GM12878 (cell line): ENCODE measurements at regions not wholly inside any gene's neighbourhood (a gene's known extent, or its start where the extent isn't known, plus 50 kb on each side); places are given as distances from the start of the nearest gene placed in this dataset.

ENCODE experiments used
- ATAC-seq: fragments of 200-7000 bp; cut with Tn5 transposase; 3 replicates; pipeline ENCODE4 v1.9.1; 2020; ENCODE audit warnings: mild to moderate bottlenecking, moderate library complexity
- BruUV-seq: library from RNA; stranded (reverse); fragments of 400-500 nt; replicated peaks from 2 replicates; lab custom pipeline; 2021; lab: Mats Ljungman, UMichigan
- CTCF ChIA-PET: fragments of 300-600 bp; sonication (Branson Sonifier 250); formaldehyde crosslinking; extraction: SDS; loops from one replicate; lab custom pipeline; 2021; ENCODE audit warnings: inconsistent platforms; lab: Yijun Ruan, JAX
- POLR2A ChIA-PET: fragments of 350-600 bp; formaldehyde crosslinking; extraction: SDS; loops from one replicate; lab custom pipeline; 2021; ENCODE audit warnings: inconsistent platforms; lab: Charles Lee
- RAD21 ChIA-PET: fragments of 300-600 bp; sonication (Branson Sonifier 250); formaldehyde crosslinking; loops from one replicate; lab custom pipeline; 2023; ENCODE audit warnings: antibody characterized with exemption; ENCODE audit not compliant: unreplicated experiment; lab: Charles Lee
- SMC1A ChIA-PET: fragments of 300-600 bp; sonication (Branson Sonifier 250); formaldehyde crosslinking; loops from one replicate; lab custom pipeline; 2023; ENCODE audit not compliant: unreplicated experiment, uncharacterized antibody; lab: Charles Lee
- DNase-seq: peaks from one replicate; pipeline ENCODE4 v3.0.0-alpha.2; 2011; ENCODE audit warnings: low read depth, low spot score
- FAIRE-seq: peaks from 3 replicates; lab custom pipeline; 2011; peaks lifted over from hg19 to GRCh38; lab: Jason Lieb, UNC
- H2AFZ ChIP-seq: 2 replicates; pipeline ENCODE4 v1.6.0; 2011; ENCODE audit warnings: low read depth, low read length, control low read depth; ENCODE audit not compliant: control insufficient read depth
- H3K27ac ChIP-seq: 2 replicates; pipeline ENCODE4 v1.5.1; 2011; ENCODE audit warnings: control low read depth; ENCODE audit not compliant: control insufficient read depth, insufficient read depth
- H3K27me3 ChIP-seq, 2 experiments: replicated peaks in 1 of 2; 2 replicates each; pipeline versions ENCODE4 v1.6.0 to v1.6.1; 2011; ENCODE audit warnings: low read length in 1 of 2; ENCODE audit not compliant: control insufficient read depth in 2 of 2, insufficient read depth in 2 of 2
- H3K36me3 ChIP-seq, 2 experiments: 2 replicates each; pipeline ENCODE4 v1.5.1; 2011; ENCODE audit warnings: low read length in 1 of 2; ENCODE audit not compliant: control insufficient read depth in 2 of 2, insufficient read depth in 2 of 2
- H3K4me1 ChIP-seq: 2 replicates; pipeline ENCODE4 v1.6.1; 2011; ENCODE audit warnings: mild to moderate bottlenecking, low read length, moderate library complexity, mixed read lengths; ENCODE audit not compliant: control insufficient read depth, insufficient read depth
- H3K4me2 ChIP-seq: 2 replicates; pipeline ENCODE4 v1.6.0; 2011; ENCODE audit warnings: control low read depth; ENCODE audit not compliant: control insufficient read depth, insufficient read depth
- H3K4me3 ChIP-seq: fragments of 200-600 bp; sonication (generic); 2 replicates; pipeline ENCODE4 v1.5.1; 2016
- H3K79me2 ChIP-seq: 2 replicates; pipeline ENCODE4 v1.6.0; 2011; ENCODE audit warnings: low read length; ENCODE audit not compliant: control insufficient read depth, insufficient read depth
- H3K9ac ChIP-seq: 2 replicates; pipeline ENCODE4 v1.8.0; 2011; ENCODE audit warnings: low read length, control low read depth, mixed read lengths; ENCODE audit not compliant: control insufficient read depth, insufficient read depth
- H3K9me3 ChIP-seq: replicated peaks from 3 replicates; pipeline ENCODE4 v1.5.1; 2011; ENCODE audit warnings: mild to moderate bottlenecking, low read length; ENCODE audit not compliant: control insufficient read depth, insufficient read depth
- H4K20me1 ChIP-seq: 2 replicates; pipeline ENCODE4 v1.6.0; 2011; ENCODE audit not compliant: control insufficient read depth, insufficient read depth
- SMARCA5 ChIP-seq: fragments of 450-650 bp; IDR thresholded peaks from 2 replicates; pipeline ENCODE4 v1.6.1; 2017; ENCODE audit warnings: mild to moderate bottlenecking
- WGBS: methylation state at CpG from one replicate; pipeline ENCODE4 v1.1.6; 2016; ENCODE audit warnings: low lambda C conversion rate; ENCODE audit not compliant: insufficient replicate concordance, insufficient coverage; ENCODE audit errors: missing lambda C conversion rate; 5-methylcytosine and 5-hydroxymethylcytosine counted together
- in situ Hi-C: fragments of 300-500 bp; cut with MboI; formaldehyde crosslinking; loops from 9 replicates; pipeline ENCODE4 v1.14.3; 2018; ENCODE audit warnings: mixed read lengths
- intact Hi-C: fragments of 100-400 bp; cut with micrococcal nuclease; formaldehyde crosslinking; loops from one replicate; pipeline ENCODE4 v1.14.2; 2022; ENCODE audit not compliant: unreplicated experiment
- TF ChIP-seq, protein P1 (sequence below): IDR thresholded peaks from 2 replicates; pipeline ENCODE4 v1.6.1; 2012; ENCODE audit warnings: low read depth, low read length, improper control_type of control experiment
- TF ChIP-seq, protein P2 (sequence below): fragments of 450-650 bp; formaldehyde crosslinking; IDR thresholded peaks from 2 replicates; pipeline ENCODE4 v1.4.0; 2020; ENCODE audit warnings: mild to moderate bottlenecking, moderate library complexity

DNA sequence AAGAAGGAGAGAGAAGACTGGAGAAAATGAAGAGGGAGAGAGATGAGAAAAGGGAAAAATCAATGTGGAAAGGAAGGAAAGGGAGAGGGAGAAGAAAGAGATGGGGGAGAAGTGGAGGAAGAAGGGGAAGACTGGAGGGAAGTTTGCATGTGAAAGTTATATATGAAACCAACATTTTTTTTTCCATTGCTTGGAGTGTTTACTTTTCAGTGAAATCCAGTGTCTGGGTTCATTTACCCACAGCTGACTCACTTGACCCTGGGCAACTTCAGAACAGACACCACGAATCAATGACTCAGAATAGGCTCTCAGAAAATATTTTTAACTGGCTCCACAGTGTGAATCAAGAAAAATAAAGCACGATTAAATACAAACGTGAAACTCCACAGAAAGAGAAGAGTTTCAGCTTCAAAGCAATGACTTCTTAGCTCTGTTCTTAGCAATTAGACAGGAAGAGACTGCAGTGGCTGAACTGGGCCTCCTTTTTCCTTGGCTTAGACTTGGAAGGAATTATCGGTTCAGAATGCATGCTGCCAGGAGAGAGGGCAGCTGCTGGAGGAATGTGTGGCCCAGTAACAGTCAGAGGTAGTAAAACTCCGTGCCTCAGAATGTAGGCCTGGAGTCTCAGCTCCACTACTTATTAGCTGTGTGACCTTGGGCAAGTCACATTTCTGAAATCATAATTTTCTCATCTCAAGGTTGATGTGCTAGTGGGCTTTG lies 237.5 kb downstream of the MIAT start:
- Histone ChIP-seq H3K36me3 (no peaks in the 10 kb centered on the region), H3K27ac (no peak overlapping the region), H3K4me1 (no peaks in the 10 kb centered on the region), H3K9me3 (no peaks in the 10 kb centered on the region), H3K27me3 (peaks cover 0 to 9% of the 10 kb centered on the region in 2 experiments; a peak in 2 of 4 replicates), H4K20me1 (no peaks in the 10 kb centered on the region), H3K4me2 (no peak overlapping the region), H2AFZ (no peak overlapping the region), H3K79me2 (no peaks in the 10 kb centered on the region), H3K4me3 (no peak overlapping the region), H3K9ac (no peak overlapping the region)
- intact Hi-C loops (no loop called here), in situ Hi-C loops (no loop called here)
- no TSS peak for BruUV-seq
- ChIA-PET POLR2A (interaction anchor here (0.6 kb wide), 1 partner anchor 1456 kb away, joined by 4 read pairs; no protein-coding TSS in a partner anchor), SMC1A (no interaction called here), RAD21 (no interaction called here), CTCF (no interaction called here)
- DNase-seq: no peak
- TF ChIP-seq, protein P1, sequence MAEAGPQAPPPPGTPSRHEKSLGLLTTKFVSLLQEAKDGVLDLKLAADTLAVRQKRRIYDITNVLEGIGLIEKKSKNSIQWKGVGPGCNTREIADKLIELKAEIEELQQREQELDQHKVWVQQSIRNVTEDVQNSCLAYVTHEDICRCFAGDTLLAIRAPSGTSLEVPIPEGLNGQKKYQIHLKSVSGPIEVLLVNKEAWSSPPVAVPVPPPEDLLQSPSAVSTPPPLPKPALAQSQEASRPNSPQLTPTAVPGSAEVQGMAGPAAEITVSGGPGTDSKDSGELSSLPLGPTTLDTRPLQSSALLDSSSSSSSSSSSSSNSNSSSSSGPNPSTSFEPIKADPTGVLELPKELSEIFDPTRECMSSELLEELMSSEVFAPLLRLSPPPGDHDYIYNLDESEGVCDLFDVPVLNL: no peak
- TF ChIP-seq, protein P2, sequence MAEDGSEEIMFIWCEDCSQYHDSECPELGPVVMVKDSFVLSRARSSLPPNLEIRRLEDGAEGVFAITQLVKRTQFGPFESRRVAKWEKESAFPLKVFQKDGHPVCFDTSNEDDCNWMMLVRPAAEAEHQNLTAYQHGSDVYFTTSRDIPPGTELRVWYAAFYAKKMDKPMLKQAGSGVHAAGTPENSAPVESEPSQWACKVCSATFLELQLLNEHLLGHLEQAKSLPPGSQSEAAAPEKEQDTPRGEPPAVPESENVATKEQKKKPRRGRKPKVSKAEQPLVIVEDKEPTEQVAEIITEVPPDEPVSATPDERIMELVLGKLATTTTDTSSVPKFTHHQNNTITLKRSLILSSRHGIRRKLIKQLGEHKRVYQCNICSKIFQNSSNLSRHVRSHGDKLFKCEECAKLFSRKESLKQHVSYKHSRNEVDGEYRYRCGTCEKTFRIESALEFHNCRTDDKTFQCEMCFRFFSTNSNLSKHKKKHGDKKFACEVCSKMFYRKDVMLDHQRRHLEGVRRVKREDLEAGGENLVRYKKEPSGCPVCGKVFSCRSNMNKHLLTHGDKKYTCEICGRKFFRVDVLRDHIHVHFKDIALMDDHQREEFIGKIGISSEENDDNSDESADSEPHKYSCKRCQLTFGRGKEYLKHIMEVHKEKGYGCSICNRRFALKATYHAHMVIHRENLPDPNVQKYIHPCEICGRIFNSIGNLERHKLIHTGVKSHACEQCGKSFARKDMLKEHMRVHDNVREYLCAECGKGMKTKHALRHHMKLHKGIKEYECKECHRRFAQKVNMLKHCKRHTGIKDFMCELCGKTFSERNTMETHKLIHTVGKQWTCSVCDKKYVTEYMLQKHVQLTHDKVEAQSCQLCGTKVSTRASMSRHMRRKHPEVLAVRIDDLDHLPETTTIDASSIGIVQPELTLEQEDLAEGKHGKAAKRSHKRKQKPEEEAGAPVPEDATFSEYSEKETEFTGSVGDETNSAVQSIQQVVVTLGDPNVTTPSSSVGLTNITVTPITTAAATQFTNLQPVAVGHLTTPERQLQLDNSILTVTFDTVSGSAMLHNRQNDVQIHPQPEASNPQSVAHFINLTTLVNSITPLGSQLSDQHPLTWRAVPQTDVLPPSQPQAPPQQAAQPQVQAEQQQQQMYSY: no peak
- no peak for TF ChIP-seq SMARCA5
- 6% methylated on average over 5 of the region's 5 CpGs for WGBS
- FAIRE-seq: no peak
- no peak for ATAC-seq
